ENCODE measurements at regions not wholly inside any gene's neighbourhood (a gene's known extent, or its start where the extent isn't known, plus 50 kb on each side); places are given as distances from the start of the nearest gene placed in this dataset.

- Histone ChIP-seq H4K20me1 (ENCODE audit: low read depth, low read length) (no peaks in the 10 kb centered on the region), H3K79me2 (ENCODE audit: insufficient read depth, low read length) (no peaks in the 10 kb centered on the region), H3K4me2 (ENCODE audit: low read depth, low read length, poor library complexity, severe bottlenecking) (no peak overlapping the region), H3K27ac (ENCODE audit: low read depth, low read length) (no peak overlapping the region), H3K4me3 (ENCODE audit: insufficient read depth, low read length, poor library complexity, severe bottlenecking) (no peak overlapping the region), H3F3A (ENCODE audit: insufficient read depth) (no peaks in the 10 kb centered on the region), H3K9me2 (replicated peaks; ENCODE audit: insufficient read depth, low read length) (no peaks in the 10 kb centered on the region), H3K9ac (ENCODE audit: low read length) (no peak overlapping the region), H3K9me3 (ENCODE audit: insufficient read depth, low read length) (no peaks in the 10 kb centered on the region), H2AFZ (ENCODE audit: low read depth, low read length, severe bottlenecking) (no peak overlapping the region), H3K27me3 (ENCODE audit: low read length) (no peaks in the 10 kb centered on the region), H3K36me3 (ENCODE audit: low read length) (no peaks in the 10 kb centered on the region)
- TF ChIP-seq EZH2phosphoT487 (conservative IDR thresholded peaks at IDR 0.05; ENCODE audit: low read length) (no peak), CTCF (IDR thresholded peaks at IDR 0.05; ENCODE audit: insufficient read depth, low read length, poor library complexity, severe bottlenecking) (no peak)
Observed at GRCh38 chr12:105429511-105429910, 99.0 kb downstream of the C12orf75 start.

GRCh38 chr12:105431537-105432100 is 101.1 kb downstream of the C12orf75 start:
- Histone ChIP-seq H3K4me2 (ENCODE audit: low read depth, low read length, poor library complexity, severe bottlenecking) (no peak overlapping the region), H3K9me2 (replicated peaks; ENCODE audit: insufficient read depth, low read length) (no peaks in the 10 kb centered on the region), H4K20me1 (ENCODE audit: low read depth, low read length) (no peaks in the 10 kb centered on the region), H3K9me3 (ENCODE audit: insufficient read depth, low read length) (no peaks in the 10 kb centered on the region), H3K4me3 (ENCODE audit: insufficient read depth, low read length, poor library complexity, severe bottlenecking) (no peak overlapping the region), H3K79me2 (ENCODE audit: insufficient read depth, low read length) (no peaks in the 10 kb centered on the region), H2AFZ (ENCODE audit: low read depth, low read length, severe bottlenecking) (no peak overlapping the region), H3K36me3 (ENCODE audit: low read length) (no peaks in the 10 kb centered on the region), H3K27me3 (ENCODE audit: low read length) (no peaks in the 10 kb centered on the region), H3F3A (ENCODE audit: insufficient read depth) (no peaks in the 10 kb centered on the region), H3K27ac (ENCODE audit: low read depth, low read length) (no peak overlapping the region), H3K9ac (ENCODE audit: low read length) (no peak overlapping the region)
- TF ChIP-seq CTCF (IDR thresholded peaks at IDR 0.05; ENCODE audit: insufficient read depth, low read length, poor library complexity, severe bottlenecking) (no peak), EZH2phosphoT487 (conservative IDR thresholded peaks at IDR 0.05; ENCODE audit: low read length) (no peak)

GRCh38 chr12:105433804-105434203 is 103.3 kb downstream of the C12orf75 start:
- no peaks in the 10 kb centered on the region for H3K79me2 ChIP-seq (ENCODE audit: insufficient read depth, low read length)
- no peak for TF ChIP-seq CTCF (IDR thresholded peaks at IDR 0.05; ENCODE audit: insufficient read depth, low read length, poor library complexity, severe bottlenecking)
- TF ChIP-seq EZH2phosphoT487 (conservative IDR thresholded peaks at IDR 0.05; ENCODE audit: low read length): no peak
- H2AFZ ChIP-seq (ENCODE audit: low read depth, low read length, severe bottlenecking): no peak overlapping the region
- no peak overlapping the region for H3K9ac ChIP-seq (ENCODE audit: low read length)
- H3K9me3 ChIP-seq (ENCODE audit: insufficient read depth, low read length): no peaks in the 10 kb centered on the region
- no peaks in the 10 kb centered on the region for H3K27me3 ChIP-seq (ENCODE audit: low read length)
- H3K4me3 ChIP-seq (ENCODE audit: insufficient read depth, low read length, poor library complexity, severe bottlenecking): no peak overlapping the region
- H4K20me1 ChIP-seq (ENCODE audit: low read depth, low read length): no peaks in the 10 kb centered on the region
- no peaks in the 10 kb centered on the region for H3F3A ChIP-seq (ENCODE audit: insufficient read depth)
- no peak overlapping the region for H3K4me2 ChIP-seq (ENCODE audit: low read depth, low read length, poor library complexity, severe bottlenecking)
- H3K9me2 ChIP-seq (replicated peaks; ENCODE audit: insufficient read depth, low read length): no peaks in the 10 kb centered on the region
- no peaks in the 10 kb centered on the region for H3K36me3 ChIP-seq (ENCODE audit: low read length)
- H3K27ac ChIP-seq (ENCODE audit: low read depth, low read length): no peak overlapping the region
